Ovary (tissue), 3 donors: ENCODE measurements at regions not wholly inside any gene's neighbourhood (a gene's known extent, or its start where the extent isn't known, plus 50 kb on each side); places are given as distances from the start of the nearest gene placed in this dataset.

ENCODE experiments used
- EP300 ChIP-seq: sonication (generic); formaldehyde crosslinking; IDR thresholded peaks from one replicate; pipeline ENCODE4 v1.6.1; 2017; ENCODE audit warnings: antibody characterized with exemption
- POLR2A ChIP-seq: fragments of 450-650 bp; IDR thresholded peaks from one replicate; pipeline ENCODE4 v1.6.1; 2017; ENCODE audit warnings: antibody characterized with exemption, mild to moderate bottlenecking, moderate library complexity
- TF ChIP-seq, protein P1 (sequence below), 3 donors: fragments of 450-650 bp in 2 of 3; fragments of 200-600 bp in 1 of 3; IDR thresholded peaks; one replicate each; pipeline versions ENCODE4 v1.5.1 to v1.8.0; 2016 to 2022; ENCODE audit warnings: antibody characterized with exemption in 3 of 3, mild to moderate bottlenecking in 1 of 3
- donor health status: DM: no; HTN: no; CAD: no.

DNA sequence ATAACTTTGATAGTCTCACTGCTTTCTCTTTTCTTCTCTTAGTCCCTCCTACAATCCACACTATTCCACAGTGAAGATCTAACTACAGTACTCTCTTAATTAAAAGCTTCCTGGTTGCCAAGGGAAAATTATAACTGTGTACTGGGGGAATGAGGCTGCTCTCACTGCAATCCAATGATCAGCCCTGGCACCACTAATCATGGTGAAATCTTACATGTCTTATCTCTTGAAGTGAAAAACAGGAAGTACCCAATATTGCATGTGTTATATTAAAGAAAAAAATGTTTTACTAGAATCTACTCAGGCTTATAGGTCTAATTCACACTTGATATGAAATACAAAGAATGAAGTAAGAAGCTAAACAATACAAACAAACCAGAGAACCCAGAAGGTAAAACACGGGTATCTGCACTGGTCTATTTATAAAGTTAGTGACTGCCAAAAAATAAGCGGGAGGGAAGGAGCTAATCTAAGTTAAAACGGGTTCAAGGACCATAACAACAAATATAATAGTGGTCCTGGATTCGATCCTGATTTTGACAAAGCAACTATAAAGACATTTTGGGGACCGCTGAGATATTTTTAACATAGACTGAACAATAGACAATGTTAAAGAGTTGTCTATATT lies 57.5 kb downstream of the RGS2 start:
- TF ChIP-seq, protein P1, sequence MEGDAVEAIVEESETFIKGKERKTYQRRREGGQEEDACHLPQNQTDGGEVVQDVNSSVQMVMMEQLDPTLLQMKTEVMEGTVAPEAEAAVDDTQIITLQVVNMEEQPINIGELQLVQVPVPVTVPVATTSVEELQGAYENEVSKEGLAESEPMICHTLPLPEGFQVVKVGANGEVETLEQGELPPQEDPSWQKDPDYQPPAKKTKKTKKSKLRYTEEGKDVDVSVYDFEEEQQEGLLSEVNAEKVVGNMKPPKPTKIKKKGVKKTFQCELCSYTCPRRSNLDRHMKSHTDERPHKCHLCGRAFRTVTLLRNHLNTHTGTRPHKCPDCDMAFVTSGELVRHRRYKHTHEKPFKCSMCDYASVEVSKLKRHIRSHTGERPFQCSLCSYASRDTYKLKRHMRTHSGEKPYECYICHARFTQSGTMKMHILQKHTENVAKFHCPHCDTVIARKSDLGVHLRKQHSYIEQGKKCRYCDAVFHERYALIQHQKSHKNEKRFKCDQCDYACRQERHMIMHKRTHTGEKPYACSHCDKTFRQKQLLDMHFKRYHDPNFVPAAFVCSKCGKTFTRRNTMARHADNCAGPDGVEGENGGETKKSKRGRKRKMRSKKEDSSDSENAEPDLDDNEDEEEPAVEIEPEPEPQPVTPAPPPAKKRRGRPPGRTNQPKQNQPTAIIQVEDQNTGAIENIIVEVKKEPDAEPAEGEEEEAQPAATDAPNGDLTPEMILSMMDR (IDR thresholded peaks at IDR 0.05): no peak
- TF ChIP-seq POLR2A (no peak), EP300 (no peak)
